Large intestine (tissue), 3 donors: ENCODE measurements at regions not wholly inside any gene's neighbourhood (a gene's known extent, or its start where the extent isn't known, plus 50 kb on each side); places are given as distances from the start of the nearest gene placed in this dataset.

Experiments used
- DNase-seq, 2 donors: peaks; one replicate each; pipeline versions ENCODE4 v3.0.0 to v3.0.0-alpha.2; 2013
- H3K27ac ChIP-seq: one replicate; pipeline ENCODE4 v1.5.1; 2013; ENCODE audit warnings: low read length
- H3K27me3 ChIP-seq: 2 replicates; pipeline ENCODE4 v1.6.1; 2013; ENCODE audit warnings: low read length; ENCODE audit not compliant: control insufficient read depth, insufficient read depth
- H3K36me3 ChIP-seq: 2 replicates; pipeline ENCODE4 v1.6.1; 2013; ENCODE audit warnings: low read length; ENCODE audit not compliant: control insufficient read depth, insufficient read depth
- H3K4me1 ChIP-seq: one replicate; pipeline ENCODE4 v1.6.1; 2013; ENCODE audit warnings: low read length; ENCODE audit not compliant: control insufficient read depth, insufficient read depth
- H3K4me3 ChIP-seq: one replicate; pipeline ENCODE4 v1.5.1; 2013; ENCODE audit warnings: low read length
- H3K9me3 ChIP-seq: one replicate; pipeline ENCODE4 v1.6.1; 2013; ENCODE audit warnings: mild to moderate bottlenecking, low read depth, low read length, moderate library complexity; ENCODE audit not compliant: control insufficient read depth
- WGBS: methylation state at CpG from one replicate; pipeline ENCODE4 v1.1.5; 2013; ENCODE audit warnings: low lambda C conversion rate; ENCODE audit not compliant: insufficient coverage; 5-methylcytosine and 5-hydroxymethylcytosine counted together

DNA sequence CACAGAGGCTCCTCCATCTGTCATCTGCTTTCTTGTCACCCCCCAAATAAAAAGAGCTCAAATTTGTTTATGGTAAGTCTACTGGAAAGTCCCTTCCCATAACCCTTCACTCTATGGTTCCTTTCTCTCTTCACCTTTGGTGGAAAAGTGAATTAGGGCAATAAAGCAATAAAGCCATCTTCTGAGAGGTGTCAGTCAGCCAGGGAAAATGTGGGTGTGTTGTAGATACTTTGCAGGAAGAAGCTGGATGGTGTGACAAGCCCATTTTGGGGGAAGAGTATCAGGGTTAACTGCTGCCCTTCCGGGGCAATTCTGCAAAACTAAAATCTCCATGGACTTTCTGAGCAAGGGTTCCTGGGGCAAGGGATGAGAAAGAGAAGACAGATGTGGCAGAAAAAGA lies 197.9 kb downstream of the SH3BP4 start:
- Histone ChIP-seq H3K36me3 (no peaks in the 10 kb centered on the region), H3K4me3 (no peak overlapping the region), H3K4me1 (no peaks in the 10 kb centered on the region), H3K27me3 (no peaks in the 10 kb centered on the region), H3K9me3 (no peaks in the 10 kb centered on the region), H3K27ac (no peak overlapping the region)
- WGBS, result no CpG with 5 or more reads among the region's 1 CpG
- DNase-seq, result peak in 1 of 2 donors; percentile 55

DNA sequence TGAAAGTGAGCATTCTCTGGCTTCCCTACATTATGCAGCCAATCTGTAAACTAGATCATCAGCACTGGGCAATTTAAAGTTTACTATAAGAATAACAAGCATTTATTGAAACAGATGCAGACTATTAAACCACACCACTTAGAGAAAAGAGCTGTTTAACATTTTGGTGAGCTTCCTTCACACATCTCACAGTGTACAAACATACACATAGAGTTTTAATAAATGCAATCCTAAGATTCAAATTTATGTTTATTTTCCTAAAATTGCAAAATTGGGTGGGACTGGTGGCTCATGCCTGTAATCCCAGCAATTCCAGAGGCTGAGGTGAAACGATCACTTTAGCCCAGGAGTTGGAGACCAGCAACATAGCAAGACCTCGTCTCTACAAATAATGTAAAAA lies 199.3 kb downstream of the SH3BP4 start:
- no peak overlapping the region for H3K27ac ChIP-seq
- no peak overlapping the region for H3K4me3 ChIP-seq
- H3K36me3 ChIP-seq, result no peaks in the 10 kb centered on the region
- H3K27me3 ChIP-seq, result no peaks in the 10 kb centered on the region
- H3K9me3 ChIP-seq, result no peaks in the 10 kb centered on the region
- WGBS, result no CpG with 5 or more reads among the region's 2 CpGs
- DNase-seq, result no peak
- no peaks in the 10 kb centered on the region for H3K4me1 ChIP-seq

DNA sequence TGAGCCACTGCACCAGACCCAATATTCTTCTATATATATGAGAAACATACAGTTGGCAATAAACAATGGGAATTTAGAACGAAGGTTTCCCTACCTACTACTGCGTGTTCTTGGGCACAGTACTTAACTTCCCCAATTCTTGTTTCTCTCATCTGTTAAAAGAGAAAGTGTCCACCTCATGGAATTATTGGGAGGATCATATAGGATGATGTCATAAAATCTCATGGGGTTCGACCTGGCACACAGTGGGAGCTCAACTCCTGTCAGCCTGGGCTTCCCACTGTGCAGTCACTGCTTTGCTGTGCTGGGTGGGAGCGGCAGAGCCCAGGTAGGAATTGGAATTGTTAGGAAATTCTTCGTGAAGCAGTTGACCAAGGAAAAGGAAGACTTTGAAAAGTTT lies 203.3 kb downstream of the SH3BP4 start:
- no CpG with 5 or more reads among the region's 5 CpGs for WGBS
- Histone ChIP-seq H3K27me3 (no peaks in the 10 kb centered on the region), H3K27ac (no peak overlapping the region)

DNA sequence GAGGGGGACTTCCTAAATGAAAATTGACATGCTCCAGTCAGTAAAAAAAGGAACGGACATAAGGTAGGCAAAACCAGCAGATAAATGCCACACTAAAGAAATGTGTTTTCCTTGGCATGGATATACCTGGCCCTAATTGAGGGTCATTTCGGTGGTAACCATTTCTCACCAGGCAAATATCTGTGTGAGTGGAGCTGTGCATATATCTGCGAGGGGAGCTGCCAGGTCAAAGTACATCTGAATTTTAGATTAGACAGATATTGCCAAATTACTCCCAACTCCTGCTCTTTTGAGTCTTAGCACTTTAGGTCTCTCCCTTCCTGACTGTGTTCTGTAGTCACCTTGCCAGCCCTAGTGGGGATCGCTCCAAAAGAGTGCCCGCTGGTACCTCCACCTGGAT lies 204.2 kb downstream of the SH3BP4 start:
- WGBS, result no CpG with 5 or more reads among the region's 5 CpGs
- Histone ChIP-seq H3K27ac (no peak overlapping the region), H3K36me3 (no peaks in the 10 kb centered on the region), H3K9me3 (peaks cover 3% of the 10 kb centered on the region), H3K4me1 (no peaks in the 10 kb centered on the region), H3K27me3 (peaks cover under 1% of the 10 kb centered on the region), H3K4me3 (no peak overlapping the region)
- DNase-seq, result no peak

More for the DNA sequence above, 203.3 kb downstream of the SH3BP4 start:
- Histone ChIP-seq H3K4me3 (no peak overlapping the region), H3K36me3 (no peaks in the 10 kb centered on the region), H3K9me3 (peaks cover 3% of the 10 kb centered on the region), H3K4me1 (no peaks in the 10 kb centered on the region)
- DNase-seq, result no peak

DNA sequence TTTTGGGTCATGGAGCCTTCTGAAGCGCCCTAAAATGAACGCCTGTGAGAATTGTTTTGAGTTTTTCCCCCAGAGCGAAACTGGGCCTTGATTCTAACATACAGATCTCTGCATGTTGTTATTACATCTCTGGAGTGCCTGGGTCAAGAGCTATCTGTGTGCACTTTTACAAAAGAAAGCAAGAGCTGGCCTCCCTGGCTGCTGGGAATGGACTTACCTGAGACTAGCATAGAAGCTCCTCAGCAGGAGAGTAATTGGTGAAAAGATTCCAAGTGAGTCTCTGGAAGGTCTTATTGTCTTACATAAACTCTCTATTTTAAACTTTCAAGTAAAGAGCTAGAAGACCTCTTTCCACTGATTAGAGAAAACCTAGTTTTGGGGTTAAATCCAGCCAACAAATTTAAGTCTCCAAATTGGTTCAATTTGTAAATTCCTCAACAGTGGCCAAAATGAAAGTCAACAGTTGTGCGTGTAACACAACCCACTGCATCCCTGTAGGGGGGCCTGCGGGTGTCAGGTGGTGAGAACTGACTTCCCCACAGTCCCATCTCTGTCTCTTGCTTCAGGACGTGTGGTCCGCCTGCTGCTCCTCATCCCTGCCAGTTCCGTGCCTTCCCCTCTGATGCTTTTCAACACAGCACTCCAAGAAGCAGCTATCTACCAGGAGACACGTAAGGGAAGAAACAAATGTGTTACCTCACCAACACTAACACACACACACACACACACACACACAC lies 206.1 kb downstream of the SH3BP4 start:
- Histone ChIP-seq H3K27ac (no peak overlapping the region), H3K9me3 (peaks cover 3% of the 10 kb centered on the region), H3K4me1 (no peaks in the 10 kb centered on the region), H3K36me3 (no peaks in the 10 kb centered on the region), H3K27me3 (peaks cover 2% of the 10 kb centered on the region), H3K4me3 (no peak overlapping the region)
- DNase-seq, result no peak
- WGBS, result no CpG with 5 or more reads among the region's 9 CpGs

DNA sequence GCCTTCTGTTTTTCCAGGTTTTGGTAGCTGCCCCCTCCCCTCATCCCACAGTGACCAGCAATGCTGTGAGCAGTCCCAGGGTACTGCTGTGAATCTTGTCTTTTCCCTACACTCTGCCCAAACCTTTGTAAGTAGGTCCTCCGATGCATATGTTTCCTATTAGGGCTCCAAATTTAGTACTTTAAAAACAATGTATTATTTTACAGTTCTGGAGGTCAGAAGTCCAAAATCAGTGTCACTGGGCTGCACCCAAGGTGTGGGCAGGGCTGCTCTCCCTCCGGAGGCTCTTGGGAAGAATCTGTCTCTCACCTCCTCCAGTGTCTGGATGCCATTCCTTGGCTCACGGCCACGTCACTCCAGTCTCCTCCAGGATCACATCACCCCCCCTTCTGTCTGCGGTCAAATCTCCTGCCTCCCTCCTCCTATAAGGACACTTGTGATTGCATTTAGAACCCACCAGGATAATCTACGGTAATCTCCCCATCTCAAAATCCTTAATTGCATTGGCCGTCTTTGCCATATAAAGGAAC lies 208.5 kb downstream of the SH3BP4 start:
- no peak overlapping the region for H3K4me3 ChIP-seq
- H3K27me3 ChIP-seq, result peaks cover 2% of the 10 kb centered on the region
- no peaks in the 10 kb centered on the region for H3K4me1 ChIP-seq
- H3K36me3 ChIP-seq, result no peaks in the 10 kb centered on the region
- WGBS, result no CpG with 5 or more reads among the region's 7 CpGs
- DNase-seq, result no peak
- H3K9me3 ChIP-seq, result peaks cover 3% of the 10 kb centered on the region
- no peak overlapping the region for H3K27ac ChIP-seq

DNA sequence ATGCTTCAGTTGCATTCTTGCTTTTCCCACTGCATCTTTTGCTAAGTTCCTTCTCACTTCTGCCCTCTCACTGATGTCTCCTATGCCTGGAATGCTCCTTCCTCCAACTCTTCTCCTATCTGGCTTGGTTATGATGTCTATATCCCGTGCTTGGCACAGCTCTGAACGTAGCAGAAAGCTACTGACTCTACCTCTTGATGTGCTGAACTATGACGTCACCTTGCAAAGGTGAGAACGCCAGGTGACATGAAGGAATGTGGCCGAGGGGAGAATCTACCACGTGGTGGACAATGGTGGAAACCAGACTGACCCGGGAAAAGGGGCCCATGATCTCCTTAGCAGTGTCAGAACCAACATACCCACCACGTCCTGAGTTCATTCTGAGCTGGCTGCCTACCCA lies 209.7 kb downstream of the SH3BP4 start:
- H3K27me3 ChIP-seq, result peaks cover 2% of the 10 kb centered on the region
- no peak for DNase-seq
- no peaks in the 10 kb centered on the region for H3K4me1 ChIP-seq
- no peaks in the 10 kb centered on the region for H3K36me3 ChIP-seq
- no CpG with 5 or more reads among the region's 8 CpGs for WGBS
- no peak overlapping the region for H3K27ac ChIP-seq
- peaks cover 3% of the 10 kb centered on the region for H3K9me3 ChIP-seq
- H3K4me3 ChIP-seq, result no peak overlapping the region

DNA sequence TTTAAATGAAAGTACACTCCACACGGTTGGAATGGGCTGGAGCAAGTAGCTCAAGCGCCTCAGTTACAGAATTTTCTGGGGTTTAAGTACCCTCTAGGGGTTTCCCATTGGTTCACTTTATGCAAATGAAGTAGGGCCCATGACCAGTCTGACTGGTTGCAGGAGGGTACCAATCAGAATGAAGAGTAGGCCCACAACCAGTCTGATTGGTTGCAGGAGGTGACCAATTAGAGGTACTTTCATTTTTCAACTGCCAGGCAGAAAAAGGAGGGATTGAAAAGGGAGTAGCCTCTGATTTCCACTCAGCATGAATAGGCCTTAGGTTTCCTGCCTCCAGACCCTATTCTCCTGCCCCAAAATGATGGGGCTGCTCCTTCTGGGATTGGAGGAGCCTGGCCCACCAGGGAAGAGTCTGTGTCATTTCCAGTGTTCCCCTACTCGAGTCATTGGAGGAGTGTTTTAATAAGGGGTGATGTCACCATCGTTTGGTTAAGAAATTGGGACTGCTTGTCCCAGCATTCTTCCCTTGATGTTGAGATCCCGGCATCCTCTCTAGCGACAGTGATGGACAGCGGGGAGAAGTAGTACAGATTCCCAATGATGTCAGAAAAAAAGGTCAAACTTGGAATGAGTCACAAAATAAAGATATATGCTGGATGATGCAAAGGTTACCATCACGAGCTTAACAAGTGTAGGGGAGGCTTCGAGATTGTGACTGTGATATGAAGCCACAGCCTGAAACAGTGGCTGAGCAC lies 210.4 kb downstream of the SH3BP4 start:
- no peaks in the 10 kb centered on the region for H3K36me3 ChIP-seq
- WGBS, result 100% methylated on average over 3 of the region's 9 CpGs
- H3K9me3 ChIP-seq, result peaks cover 3% of the 10 kb centered on the region
- no peak overlapping the region for H3K4me3 ChIP-seq
- peaks cover 2% of the 10 kb centered on the region for H3K27me3 ChIP-seq
- H3K4me1 ChIP-seq, result no peaks in the 10 kb centered on the region
- H3K27ac ChIP-seq, result no peak overlapping the region
- no peak for DNase-seq

DNA sequence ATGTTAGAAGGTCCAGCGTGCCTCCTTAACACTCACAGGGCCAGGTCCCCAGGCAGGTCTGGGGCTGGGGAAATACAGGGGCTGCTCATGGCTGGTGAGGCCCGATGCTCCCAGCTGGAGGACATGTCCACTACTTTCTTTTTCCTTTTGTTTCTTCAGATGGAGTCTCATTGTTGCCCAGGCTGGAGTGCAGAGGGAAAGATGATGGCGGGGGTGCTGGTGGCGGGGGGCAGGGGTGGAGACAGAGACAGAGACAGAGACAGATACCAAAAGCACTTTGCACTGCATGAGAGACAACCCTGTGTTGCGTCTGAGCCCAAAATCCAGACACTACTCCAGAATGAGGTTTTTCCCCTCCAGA lies 211.0 kb downstream of the SH3BP4 start:
- Histone ChIP-seq H3K4me1 (no peaks in the 10 kb centered on the region), H3K9me3 (peaks cover 3% of the 10 kb centered on the region), H3K27ac (no peak overlapping the region), H3K36me3 (no peaks in the 10 kb centered on the region), H3K27me3 (peaks cover 2% of the 10 kb centered on the region), H3K4me3 (no peak overlapping the region)
- DNase-seq, result no peak
- WGBS, result no CpG with 5 or more reads among the region's 5 CpGs

DNA sequence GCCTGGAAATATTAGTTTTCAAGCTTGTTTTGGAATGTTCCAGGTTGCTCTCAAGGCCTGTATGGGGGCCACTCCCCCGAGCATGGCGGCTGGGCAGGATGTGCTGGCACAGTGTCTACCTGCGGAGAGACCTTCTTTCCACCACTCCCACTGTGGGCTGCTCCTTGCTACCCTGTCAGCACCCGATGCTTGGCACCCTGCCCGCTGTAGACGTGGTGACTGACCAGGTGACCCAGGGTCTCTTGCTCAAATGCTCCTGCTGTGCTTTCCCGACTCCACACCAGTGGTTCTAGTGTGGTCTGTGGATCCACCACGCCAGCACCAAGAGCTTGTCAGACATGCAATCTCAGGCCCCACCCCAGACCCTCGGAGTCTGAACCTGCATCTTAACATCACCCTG lies 213.3 kb downstream of the SH3BP4 start:
- H3K9me3 ChIP-seq, result no peaks in the 10 kb centered on the region
- H3K4me1 ChIP-seq, result no peaks in the 10 kb centered on the region
- no peak overlapping the region for H3K4me3 ChIP-seq
- no peak overlapping the region for H3K27ac ChIP-seq
- H3K27me3 ChIP-seq, result peaks cover 2% of the 10 kb centered on the region
- no peak for DNase-seq
- no peaks in the 10 kb centered on the region for H3K36me3 ChIP-seq
- no CpG with 5 or more reads among the region's 9 CpGs for WGBS
